ENCODE measurements at regions not wholly inside any gene's neighbourhood (a gene's known extent, or its start where the extent isn't known, plus 50 kb on each side); places are given as distances from the start of the nearest gene placed in this dataset.
"Not testable (repeated sequence)": the region's sequence is repeated elsewhere in the genome, so short reads cannot be mapped to it uniquely, and the experiment has no call there.

DNA sequence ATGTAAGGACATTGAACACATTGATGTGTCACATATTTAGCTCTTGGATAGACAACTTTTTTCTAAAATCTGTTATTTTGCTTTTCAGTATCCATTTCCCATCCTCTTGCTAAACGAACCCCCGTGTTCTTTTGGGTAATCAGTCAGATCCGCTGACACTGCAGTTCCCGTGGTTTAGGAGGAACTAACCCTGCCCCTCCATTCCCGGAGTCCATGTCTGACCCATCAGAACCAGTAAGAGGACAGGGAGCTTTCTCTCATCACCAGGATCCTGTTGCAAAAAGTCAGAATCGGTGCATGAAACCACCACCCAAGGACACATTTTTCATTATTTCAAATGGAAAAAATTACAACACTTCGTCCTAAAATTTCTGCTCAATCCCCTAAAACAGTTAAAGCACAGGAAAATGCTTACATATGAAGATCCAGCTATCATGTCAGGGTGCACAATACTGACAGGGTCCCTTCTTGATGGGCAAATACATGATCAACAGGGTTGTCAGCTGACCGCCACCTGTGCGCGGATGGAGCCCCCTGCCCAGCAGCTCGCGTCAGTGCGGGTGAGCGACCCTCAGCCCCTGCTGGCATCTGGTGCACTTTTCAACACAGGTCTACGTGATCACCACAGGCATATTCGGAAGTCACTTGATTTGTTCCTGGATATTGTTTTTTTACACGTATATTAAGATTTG, 276.8 kb downstream of the ADGRD1 start:
- DNase-seq = no peak

DNA sequence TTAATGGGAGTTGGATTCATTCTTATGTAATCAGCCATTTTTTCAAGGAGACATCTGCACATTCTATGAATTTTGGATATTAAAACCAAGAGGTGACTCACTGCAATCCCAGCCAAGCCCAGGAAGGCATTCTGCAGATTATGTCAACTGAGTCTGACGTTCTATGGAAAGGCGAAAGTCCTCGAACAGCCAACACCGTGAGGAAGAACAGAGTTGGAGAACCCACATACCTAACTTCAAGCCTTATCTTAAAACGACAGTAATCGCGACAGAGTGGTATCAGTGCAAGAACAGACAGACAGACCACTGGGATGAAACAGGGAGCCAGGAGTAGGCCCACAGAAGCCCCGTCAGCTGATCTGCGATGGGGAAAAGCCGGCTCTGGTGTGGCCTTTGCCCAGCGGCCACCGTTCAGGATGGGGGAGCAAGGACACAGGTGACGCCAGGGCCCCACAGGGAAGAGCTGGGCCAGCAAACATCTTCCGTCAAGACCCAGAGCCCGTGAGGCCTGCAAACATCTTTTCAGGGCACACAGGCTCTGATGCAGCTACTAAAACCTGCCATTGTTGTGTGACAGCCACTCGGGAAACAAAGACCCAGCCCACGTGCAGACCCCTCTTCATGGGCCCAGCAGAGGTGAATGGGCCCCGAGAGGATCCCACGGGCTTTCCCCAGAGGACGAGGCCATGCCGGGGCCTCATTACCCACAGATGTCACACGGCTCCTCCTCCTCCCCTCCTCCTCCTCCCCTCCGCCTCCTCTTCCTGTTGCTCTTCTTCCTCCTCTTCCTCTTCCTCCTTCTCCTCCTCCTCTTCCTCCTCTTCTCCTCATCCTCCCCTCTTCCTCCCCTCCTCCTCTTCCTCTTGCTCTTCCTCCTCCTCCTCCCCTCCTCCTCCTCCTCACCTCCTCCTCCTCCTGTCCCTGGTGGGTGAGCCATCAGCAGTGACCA, 277.6 kb downstream of the ADGRD1 start:
- no peak for DNase-seq

DNA sequence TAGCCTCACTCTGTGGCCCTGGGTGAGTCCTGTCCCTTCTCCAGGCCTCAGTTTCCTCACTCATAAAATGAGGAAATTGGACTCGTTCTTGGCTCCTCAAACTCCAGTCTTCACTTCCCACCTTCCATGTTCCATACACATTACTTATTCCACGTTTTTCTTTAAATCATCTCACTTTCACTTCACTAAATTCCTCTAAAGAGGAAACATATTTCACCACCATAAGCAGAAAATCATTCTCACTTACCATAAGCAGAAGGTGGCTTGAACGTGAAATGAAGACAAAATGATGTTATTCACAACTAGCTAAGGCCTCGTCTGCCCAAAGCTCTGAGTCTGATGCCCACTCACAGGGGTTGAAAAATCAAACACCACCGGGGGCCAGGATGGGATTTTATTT, 278.3 kb downstream of the ADGRD1 start:
- no peak for DNase-seq

DNA sequence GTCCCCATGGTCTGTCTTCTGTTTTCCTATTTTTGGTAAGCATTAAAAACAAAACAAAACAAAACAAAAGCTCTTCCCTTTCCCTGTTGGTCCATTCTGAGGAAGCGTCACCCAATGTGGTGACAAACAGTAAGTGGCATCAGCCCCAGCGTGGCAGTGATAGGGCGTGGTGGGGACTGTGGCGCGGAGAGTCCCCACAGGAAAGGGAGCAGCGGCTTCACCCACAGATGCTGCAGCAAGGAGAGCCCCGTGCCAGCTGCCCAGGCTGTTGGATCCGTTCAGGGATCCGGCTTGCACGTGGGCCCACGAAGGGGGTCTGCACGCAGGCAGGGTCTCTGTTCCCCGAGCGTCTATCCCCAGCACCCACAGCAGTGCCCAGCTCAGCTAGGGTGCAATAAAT, 279.2 kb downstream of the ADGRD1 start:
- not testable (repeated sequence) for DNase-seq

DNA sequence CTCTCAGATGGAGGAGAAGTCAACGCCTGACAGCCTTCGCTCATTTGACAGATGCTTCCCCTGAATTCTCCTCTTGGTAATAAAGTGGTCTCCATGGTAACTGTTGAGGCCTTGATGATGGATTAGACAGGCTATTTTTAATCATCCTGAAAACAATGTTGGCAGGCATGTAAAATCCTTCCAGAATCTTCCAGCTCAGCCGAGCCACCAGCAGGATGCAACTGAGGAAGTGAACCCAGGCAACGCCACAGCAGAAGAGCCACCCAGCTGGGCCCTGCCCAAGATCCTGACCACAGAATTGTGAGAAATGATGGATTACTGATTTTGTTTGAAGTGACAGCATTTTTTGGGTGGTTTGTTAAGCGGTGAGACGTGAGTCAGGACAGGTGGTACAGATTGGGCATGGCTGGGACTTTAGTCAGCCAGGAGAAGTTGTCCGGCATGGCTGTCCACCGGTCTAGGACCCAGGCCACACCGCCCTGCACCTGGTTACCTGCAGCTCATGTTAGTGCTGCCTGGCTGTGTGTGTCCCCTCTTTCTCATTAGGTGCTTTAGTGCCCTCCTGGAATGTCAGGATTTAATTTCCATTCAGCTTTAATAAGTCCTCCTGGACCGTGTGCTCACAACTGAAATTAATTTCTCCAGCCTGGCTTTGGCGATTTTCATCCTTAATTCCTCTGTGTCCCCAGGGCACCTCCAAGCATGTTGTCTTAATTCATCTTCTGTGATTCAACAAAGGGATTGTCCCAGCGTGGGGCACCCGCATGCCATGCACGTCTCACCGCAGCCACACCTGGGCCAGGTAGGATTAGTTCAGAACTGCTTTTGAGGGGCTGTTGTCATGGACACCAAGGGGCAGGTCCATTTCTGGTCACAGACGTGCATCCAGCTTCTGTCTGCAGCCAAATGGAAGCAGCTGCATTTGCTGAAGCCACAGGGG, 280.4 kb downstream of the ADGRD1 start:
- not testable (repeated sequence) for DNase-seq

DNA sequence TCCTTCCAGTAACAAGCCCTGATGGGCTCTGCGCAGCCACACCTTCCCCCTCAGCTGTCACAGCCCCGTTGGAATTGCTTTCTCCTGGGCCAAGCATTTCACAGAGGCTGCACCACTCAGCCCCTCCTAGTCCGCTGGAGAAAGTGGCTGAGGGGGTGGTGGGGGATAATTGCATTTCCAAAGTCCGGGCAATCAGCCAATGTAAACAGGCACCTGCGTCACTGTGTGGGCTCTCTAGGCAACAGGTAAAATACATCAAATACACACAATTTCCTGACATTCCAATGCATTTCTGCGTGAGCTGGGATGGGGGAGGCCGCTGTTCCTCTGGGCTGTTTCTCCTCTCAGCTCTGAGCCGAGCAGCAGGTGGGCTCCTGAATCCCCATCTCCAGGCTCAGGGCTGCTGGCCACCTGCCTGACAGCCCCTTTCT, 281.1 kb downstream of the ADGRD1 start:
- not testable (repeated sequence) for DNase-seq

DNA sequence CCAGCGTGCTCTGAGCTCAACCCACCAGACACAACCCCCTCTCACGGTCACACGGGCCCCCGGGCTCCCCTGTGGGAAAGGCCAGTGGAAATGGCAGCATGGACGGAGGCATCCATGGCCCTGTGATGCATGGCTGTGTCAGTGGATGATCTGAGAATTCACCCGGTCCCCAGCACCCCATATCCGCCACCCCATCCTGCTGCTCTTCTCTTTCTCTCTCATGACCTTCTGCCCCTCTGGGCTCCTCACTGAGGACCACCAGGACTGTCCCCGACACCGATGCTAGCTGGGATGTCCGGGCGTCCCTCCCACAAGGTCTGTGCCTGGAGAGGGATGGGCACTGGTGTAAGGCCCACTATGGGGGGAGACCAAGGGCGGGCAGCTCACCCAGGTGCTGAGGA, 282.2 kb downstream of the ADGRD1 start:
- DNase-seq = no peak

DNA sequence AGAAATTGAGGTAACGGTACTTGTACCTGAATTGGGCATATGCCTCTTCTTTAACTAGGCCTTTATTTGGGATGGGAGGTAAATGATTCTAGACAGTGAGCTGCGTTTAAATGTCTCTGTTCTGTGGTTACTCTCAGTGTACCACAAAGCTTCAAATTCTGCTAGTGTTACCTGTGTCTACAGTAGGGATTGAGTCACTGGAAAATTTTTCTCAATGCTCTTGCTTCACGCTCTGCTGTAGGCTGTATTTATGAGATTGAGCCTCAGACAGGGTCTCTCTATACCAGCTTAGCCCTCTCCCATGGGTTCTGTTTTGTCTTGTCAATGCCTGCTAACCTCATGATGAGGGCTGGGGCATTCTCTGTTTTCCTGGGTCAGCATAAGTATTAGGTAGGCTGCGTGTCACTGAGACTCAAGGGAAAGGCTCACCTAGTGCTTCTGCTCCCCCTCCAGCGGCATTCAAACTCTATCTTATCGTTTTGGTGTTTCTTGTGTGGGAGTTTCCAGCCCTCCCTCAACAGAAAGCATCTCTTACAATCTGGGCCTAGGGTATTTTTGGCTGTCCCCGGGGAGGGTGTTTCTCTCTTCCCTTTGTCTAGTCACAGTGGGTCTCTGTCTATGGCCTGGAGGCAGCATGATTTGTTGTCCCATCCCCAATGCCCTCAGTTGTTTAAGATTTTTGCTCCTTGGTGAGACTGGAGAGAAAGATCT, 285.8 kb downstream of the ADGRD1 start:
- no peak for DNase-seq

DNA sequence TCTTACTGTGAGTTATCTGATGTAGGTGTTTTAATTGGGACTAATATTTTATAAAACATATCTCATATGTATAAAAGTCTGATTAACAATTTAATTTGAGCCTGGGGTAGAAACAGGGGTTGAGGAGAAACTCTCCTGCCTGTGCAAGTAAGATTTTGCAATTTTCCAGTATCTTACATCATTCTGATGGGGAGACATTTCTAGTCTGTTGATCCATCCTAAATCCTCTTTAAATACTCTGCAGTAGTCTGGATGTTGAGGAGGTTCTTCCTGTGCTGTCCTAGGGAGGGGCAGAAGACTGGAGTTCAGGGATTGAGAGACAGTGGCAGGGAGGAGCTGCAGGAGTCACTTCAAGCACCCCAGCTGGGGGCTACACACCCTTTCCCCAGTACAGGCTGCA, 287.8 kb downstream of the ADGRD1 start:
- no peak for DNase-seq

DNA sequence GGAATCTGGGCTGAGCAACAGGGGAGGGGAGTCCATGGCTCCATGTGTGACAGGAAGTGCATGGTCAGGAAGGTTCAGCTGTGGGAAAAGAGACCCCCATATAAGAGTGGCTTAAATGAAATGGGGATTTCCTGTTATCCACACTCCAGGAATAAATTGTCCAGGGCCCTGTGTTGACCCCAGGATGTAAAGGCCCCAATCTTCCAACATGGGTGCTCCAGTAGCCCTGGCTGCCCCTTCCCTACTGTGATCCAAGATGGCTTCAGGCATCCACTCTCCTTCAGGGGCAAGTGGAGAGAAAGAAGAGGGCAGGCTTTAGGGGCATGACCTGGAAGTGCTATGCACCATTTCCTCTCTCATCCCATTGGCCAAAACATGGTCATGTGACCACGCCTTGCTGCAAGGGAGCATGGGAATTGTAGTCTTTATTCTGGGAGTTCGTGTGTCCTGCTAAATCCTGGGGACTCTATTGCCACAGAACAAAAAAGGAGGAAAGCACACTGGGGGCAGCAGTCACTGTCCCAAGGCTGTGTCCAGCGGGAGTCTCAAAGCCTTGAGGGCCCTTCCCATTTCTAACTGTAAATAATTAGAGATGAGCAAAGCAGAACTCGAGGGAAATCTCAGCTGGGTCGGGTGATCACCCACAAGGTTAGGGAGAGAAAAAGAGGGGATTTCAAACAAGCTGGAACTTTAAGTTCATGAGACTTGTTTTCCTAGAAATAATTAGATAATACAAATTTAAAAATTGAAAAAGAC, 289.2 kb downstream of the ADGRD1 start:
- DNase-seq = no peak

DNA sequence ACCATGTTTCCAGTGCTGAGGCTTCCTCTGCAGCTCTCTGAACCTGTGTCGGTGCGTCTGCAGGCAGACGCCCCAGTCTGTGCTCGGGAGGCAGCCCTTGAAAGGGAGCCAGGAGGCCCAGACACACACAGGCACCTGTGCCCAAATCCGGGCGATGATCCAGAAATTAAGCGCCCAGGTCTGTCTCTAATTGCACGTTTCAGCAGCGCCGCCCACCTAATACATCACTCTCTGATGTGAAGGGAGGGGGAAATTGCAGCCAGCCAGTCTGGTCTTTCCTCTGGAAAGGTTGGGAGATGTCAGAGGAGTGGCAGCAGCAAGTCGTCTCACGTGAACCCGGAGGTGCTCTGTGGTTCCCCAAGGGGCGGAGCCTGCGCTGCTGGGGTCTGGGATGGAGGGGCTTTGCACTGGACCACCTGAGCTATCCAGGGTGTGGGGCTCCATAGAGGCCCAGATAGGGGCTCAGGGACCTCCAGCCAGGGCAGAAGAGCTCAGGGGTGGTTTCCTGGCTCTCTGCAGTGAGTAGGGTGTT, 290.5 kb downstream of the ADGRD1 start:
- not testable (repeated sequence) for DNase-seq

DNA sequence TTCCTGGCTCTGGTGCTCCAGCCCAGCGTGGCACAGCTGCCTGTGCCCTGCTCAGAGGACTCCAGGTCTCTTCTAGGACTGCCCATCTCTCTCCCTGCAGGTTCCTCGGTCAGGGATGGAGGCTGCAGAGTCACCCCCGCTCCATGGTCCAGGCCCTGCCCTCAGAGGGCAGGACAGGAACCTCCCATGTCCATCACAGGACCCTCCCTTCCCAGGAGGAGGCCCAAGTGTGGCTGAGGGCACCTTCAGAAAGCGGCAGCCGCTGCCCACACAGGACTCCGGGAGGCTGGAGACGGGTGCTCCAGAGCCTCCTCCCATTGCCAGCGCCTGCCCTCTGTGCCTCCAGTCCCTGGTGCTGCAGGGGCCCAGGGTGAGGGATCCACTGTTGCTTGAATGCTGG, 291.5 kb downstream of the ADGRD1 start:
- DNase-seq = not testable (repeated sequence)

DNA sequence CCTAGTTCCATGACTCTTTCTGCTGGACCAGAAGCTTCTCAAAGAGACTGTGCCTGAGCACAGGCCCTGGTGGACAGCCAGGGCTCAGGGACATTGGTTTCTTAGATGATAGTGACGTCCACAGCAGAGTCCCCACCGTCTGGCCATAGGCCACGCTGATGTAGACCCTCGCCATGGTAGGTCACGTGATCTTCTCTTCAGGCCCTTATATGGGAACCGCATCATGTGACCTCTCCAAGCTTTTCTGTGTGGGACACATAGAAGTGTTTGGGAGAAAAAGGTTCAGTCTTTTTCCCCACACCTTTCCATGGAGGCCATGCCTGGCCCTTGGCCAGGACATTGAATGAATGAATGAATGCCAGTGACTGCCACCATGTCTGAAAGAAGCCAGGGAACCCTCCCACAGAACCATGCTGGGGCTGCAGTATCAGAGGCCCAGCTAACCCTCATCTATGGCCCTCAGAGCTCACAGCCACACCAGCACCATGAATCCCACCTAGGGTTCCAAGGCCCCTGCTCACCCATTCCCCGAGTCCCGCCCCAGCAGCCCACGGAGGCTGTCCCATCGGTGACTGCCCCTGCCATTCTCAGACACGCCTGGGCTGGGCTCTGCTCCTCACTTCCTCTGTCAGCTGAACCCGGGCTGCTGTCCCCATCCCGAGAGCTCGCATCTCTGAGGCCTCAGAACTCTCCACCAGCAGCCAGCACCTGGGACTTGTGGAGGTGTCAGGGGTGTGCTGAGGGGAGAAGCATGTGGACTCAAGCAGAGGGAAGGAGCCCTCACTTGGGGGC, 292.1 kb downstream of the ADGRD1 start:
- DNase-seq = no peak

DNA sequence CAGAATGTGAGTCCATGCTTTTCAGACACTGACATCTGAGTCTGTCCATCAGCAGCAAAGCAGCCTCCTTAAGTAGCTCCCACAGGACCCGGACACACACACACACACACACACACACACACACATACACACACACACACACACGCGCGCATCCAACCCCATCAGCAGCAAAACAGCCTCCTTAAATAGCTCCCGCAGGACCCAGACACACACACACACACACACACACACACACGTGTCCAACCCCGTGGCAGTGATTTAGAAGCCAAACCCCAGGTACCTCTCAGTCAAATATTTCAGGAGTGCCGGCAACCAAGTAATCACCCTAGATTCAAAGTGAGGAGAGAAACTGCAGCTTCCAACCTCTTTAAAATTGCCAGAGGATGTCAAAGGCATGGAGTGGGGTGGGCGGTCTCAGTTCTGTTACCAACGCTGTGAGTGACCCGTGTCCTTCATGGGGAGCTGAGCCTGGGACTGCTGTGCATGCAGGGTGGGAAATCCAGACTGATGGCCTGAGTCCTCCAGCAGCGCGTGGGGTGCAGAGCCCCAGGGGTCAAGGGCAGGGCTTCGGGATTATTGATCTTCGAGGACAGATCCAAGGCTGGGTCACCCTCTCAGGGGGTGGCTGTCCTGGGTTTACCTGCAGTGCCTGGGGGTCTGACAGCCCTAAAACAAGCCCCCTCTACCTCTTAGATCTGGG, 293.5 kb downstream of the ADGRD1 start:
- DNase-seq = not testable (repeated sequence)

DNA sequence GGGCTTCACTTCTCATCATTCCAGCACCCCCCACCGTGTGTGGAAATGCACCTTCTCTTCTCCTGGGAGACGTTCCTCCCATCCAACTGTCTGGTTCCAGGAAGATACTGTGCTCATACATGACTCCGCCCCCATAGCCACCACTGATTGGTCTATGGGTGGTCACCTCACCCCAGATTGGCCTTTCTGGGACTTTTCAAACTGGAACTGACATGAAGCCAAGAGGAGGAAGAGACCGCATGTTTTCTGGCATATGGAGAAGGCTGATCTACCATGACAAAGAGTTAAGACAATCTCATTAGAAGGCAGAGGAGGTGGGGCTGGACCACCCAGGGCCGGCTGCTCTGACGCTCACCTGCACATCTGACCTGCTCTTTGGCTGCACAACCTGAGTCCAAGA, 294.2 kb downstream of the ADGRD1 start:
- not testable (repeated sequence) for DNase-seq

DNA sequence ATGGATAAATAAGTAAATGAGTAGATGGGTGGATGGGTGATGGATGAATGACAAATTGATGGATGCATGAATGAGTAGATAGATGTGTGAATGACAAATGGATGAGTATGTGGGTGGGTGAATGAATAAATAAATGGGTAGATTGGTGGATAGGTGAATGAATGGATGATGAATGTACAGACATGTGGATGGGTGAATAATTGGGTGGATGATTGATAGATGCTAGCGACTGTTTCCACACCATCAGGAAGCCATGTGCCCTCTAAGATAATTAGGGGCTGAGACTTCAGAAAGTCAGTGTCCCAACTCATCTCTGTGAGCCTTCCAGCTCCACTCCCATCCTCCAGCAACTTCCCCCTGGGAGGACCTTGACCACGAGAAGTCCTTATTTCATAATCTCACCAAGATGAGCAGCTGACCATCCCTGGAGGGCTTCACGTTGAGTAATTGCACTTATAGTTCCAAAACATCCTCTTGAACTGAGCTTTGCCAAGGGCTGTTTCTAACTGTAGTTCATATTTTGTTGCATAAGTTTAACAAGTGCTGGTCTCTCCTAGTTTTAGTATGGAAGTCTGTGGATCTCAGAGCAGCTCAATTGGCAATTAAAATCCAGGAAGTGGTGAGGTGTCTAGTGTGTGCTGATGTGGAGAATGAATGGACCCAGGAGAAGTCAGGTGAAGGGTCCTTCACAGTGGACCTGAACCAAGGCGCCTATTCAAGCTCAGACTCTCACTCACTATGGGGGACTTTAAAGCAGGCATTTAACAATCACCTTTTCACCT, 295.7 kb downstream of the ADGRD1 start:
- no peak for DNase-seq

DNA sequence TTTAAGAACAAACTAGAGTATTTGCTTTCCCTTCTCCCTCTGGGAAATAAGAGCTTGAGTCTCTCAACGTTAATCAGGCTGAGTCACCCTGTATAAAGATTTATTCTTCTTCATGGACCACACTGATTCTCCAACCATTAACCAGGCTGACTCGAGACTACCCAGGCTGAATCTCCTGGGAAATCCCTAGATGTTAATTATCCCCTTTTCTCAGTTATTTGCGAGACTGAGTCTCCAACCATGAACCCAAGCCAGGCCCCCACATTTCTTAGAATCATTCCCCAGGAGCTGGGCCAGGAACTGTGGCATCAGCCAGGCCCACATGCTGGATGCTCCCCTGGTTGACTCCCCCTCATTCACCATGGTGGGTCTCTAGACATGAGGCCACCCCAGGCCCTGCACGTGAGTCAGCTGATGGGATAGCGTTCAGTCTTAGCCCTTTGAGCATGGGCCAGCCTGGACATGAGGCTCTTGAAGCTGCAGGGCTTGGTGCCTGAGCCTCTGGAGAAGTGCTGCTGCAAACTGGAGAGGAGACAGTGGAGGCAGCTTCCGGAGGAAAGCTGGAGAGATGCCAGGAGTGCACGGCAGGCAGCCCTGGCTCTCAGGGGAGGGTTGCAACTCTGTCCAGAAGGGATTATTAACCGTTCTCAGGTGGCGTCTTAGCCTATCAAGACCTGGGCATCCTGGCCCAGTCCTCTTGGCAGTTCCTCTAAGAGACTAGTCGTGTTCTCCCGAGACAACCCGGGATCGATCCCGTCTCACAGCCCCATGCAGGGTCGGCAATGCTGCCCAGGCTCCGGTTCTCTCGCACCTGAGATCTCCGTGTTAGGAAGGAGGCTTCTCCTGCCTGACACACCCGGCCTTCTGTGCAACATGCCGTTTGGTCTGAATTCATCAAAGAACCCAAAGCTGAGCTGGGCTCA, 296.6 kb downstream of the ADGRD1 start:
- DNase-seq = no peak

DNA sequence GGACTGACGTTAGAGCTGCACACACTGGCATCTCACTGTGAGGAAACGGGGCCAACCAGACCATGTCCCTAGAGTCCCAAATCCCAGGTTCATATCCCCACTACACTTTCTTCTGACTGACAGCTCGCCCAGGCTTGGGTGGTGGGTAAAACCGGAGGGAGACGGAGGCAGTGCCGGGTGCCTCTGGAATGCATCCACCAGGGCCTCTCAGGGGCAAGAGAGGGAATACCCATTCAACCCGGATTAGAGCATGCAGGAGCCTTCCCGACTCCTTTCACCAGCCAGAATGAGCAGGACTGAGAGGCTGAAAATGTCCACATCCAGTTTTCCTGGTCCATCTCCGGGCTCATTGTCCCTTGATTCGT, 297.2 kb downstream of the ADGRD1 start:
- DNase-seq = no peak
